Mucosa of descending colon (tissue), 3 donors: ENCODE measurements at regions not wholly inside any gene's neighbourhood (a gene's known extent, or its start where the extent isn't known, plus 50 kb on each side); places are given as distances from the start of the nearest gene placed in this dataset.

ENCODE experiments used
- ATAC-seq: fragments of 200-7000 bp; cut with Tn5 transposase; one replicate; pipeline ENCODE4 v1.9.1; 2020; ENCODE audit warnings: mild to moderate bottlenecking, moderate library complexity
- DNase-seq, 3 donors: peaks; one replicate each; pipeline ENCODE4 v3.0.0-alpha.2; 2020
- H3K36me3 ChIP-seq: fragments of 200-600 bp; one replicate; pipeline ENCODE4 v1.8.0; 2021; ENCODE audit warnings: low read depth, mild to moderate bottlenecking
- H3K4me1 ChIP-seq: fragments of 200-600 bp; one replicate; pipeline ENCODE4 v1.8.0; 2021; ENCODE audit warnings: low read depth, mild to moderate bottlenecking
- H3K4me3 ChIP-seq: fragments of 200-600 bp; one replicate; pipeline ENCODE4 v1.8.0; 2021; ENCODE audit warnings: mild to moderate bottlenecking
- H3K9me3 ChIP-seq: fragments of 200-600 bp; one replicate; pipeline ENCODE4 v1.8.0; 2021; ENCODE audit warnings: mild to moderate bottlenecking
- CTCF ChIP-seq: fragments of 200-600 bp; IDR thresholded peaks from one replicate; pipeline ENCODE4 v1.8.0; 2022; ENCODE audit warnings: antibody characterized with exemption, mild to moderate bottlenecking
- intact Hi-C, 2 donors: fragments of 100-400 bp; cut with DNase I in 1 of 2; cut with micrococcal nuclease in 1 of 2; formaldehyde crosslinking; loops; one replicate each; pipeline versions ENCODE4 v1.11.0 to v1.11.1; 2022; cut with DNase I, micrococcal nuclease
- donor health status: DM: no; HTN: no; CAD: no; lungs with moderate emphysema.
- donor health status: DM: no; HTN: no; CAD: no.
- donor health status: DM: no; HTN: yes; CAD: no.

GRCh38 chr4:105025263-105026017 is 121.2 kb upstream of the TET2 start:
- no peak for TF ChIP-seq CTCF
- no peaks in the 10 kb centered on the region for H3K36me3 ChIP-seq
- no peaks in the 10 kb centered on the region for H3K9me3 ChIP-seq
- H3K4me3 ChIP-seq = no peak overlapping the region
- no peaks in the 10 kb centered on the region for H3K4me1 ChIP-seq
- intact Hi-C loops = no loop called here
- ATAC-seq (no peak), DNase-seq (no peak)

DNA sequence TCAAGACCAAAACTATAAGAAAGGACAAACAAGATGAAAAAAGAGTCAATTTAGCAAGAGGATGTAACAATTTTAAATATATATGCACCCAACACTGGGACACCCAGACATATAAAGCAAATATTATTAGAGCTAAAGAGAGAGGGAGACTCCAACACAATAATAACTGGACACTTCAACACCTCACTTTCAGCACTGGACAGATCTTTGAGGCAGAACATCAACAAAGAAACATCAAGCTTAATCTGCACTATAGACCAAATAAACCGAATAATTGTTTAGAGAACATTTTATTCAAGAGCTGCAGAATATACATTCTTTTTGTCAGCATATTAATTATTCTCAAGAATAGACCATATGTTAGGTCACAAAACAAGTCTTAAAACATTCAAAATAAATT is 109.7 kb upstream of the TET2 start:
- Histone ChIP-seq H3K36me3 (no peaks in the 10 kb centered on the region), H3K4me1 (no peaks in the 10 kb centered on the region), H3K9me3 (no peaks in the 10 kb centered on the region), H3K4me3 (no peak overlapping the region)
- intact Hi-C loops = no loop called here
- ATAC-seq = no peak
- no peak for TF ChIP-seq CTCF
- DNase-seq = no peak

DNA sequence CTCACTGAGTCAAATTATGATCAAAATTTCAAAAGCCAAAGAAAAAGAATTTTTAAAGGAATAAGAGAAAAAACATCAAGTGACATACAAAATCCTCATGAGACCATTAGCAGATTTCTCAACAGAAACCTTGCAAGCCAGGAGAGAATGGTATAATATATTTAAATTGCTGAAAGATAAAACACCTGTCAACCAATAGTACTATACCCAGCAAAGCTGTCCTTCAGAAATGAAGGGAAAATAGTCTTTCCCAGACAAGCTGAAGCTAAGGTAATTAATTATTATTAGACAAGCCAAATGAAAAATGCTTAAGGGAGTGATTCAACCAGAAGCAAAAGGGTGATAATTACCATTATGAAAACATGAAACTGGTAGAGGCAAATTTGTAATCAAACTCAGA is 104.2 kb upstream of the TET2 start:
- H3K4me1 ChIP-seq = no peaks in the 10 kb centered on the region
- intact Hi-C loops = no loop called here
- no peak overlapping the region for H3K4me3 ChIP-seq
- no peak for ATAC-seq
- no peaks in the 10 kb centered on the region for H3K36me3 ChIP-seq
- no peak for DNase-seq
- peaks cover 14% of the 10 kb centered on the region for H3K9me3 ChIP-seq
- TF ChIP-seq CTCF = no peak

GRCh38 chr4:105050896-105051295 is 95.8 kb upstream of the TET2 start:
- H3K9me3 ChIP-seq = peaks cover 2% of the 10 kb centered on the region
- DNase-seq (no peak), ATAC-seq (no peak)
- no peak overlapping the region for H3K4me3 ChIP-seq
- intact Hi-C loops = no loop called here
- no peaks in the 10 kb centered on the region for H3K4me1 ChIP-seq
- TF ChIP-seq CTCF = no peak
- H3K36me3 ChIP-seq = no peaks in the 10 kb centered on the region

GRCh38 chr4:105057370-105058105 is 89.1 kb upstream of the TET2 start:
- intact Hi-C loops = no loop called here
- Histone ChIP-seq H3K36me3 (no peaks in the 10 kb centered on the region), H3K4me3 (no peak overlapping the region), H3K4me1 (no peaks in the 10 kb centered on the region), H3K9me3 (peaks cover 2% of the 10 kb centered on the region)
- ATAC-seq (no peak), DNase-seq (no peak)
- TF ChIP-seq CTCF = no peak
